ENCODE measurements at regions not wholly inside any gene's neighbourhood (a gene's known extent, or its start where the extent isn't known, plus 50 kb on each side); places are given as distances from the start of the nearest gene placed in this dataset.

DNA sequence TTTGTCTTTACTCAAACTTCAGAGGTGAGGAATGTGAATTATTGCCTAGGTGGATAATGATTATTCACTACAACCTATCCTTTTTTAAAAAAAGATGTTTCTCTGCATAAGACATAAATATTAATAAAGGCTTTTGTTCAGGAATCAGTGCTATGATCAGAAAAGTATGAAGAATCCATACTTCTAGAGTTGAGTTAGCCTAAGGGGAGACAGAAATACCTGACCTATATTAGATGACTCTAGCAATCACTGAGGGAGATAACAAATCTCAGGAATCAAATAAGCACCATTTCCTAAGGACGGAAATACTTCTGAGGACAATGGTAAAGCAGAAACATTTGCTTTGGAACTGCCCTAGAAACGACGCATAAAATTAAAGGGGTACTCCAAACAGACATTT lies 763.8 kb downstream of the GBE1 start:
- Histone ChIP-seq H3K9me3 (no peaks in the 10 kb centered on the region), H3K36me3 (no peaks in the 10 kb centered on the region), H3K4me3 (no peak overlapping the region), H3K27ac (no peak overlapping the region), H3K4me1 (no peaks in the 10 kb centered on the region), H3K27me3 (no peaks in the 10 kb centered on the region)
- DNase-seq (no peak), ATAC-seq (no peak)
- intact Hi-C loops (cut with DNase I) = no loop called here
- TF ChIP-seq, protein P1, sequence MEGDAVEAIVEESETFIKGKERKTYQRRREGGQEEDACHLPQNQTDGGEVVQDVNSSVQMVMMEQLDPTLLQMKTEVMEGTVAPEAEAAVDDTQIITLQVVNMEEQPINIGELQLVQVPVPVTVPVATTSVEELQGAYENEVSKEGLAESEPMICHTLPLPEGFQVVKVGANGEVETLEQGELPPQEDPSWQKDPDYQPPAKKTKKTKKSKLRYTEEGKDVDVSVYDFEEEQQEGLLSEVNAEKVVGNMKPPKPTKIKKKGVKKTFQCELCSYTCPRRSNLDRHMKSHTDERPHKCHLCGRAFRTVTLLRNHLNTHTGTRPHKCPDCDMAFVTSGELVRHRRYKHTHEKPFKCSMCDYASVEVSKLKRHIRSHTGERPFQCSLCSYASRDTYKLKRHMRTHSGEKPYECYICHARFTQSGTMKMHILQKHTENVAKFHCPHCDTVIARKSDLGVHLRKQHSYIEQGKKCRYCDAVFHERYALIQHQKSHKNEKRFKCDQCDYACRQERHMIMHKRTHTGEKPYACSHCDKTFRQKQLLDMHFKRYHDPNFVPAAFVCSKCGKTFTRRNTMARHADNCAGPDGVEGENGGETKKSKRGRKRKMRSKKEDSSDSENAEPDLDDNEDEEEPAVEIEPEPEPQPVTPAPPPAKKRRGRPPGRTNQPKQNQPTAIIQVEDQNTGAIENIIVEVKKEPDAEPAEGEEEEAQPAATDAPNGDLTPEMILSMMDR (IDR thresholded peaks at IDR 0.05) = no peak

DNA sequence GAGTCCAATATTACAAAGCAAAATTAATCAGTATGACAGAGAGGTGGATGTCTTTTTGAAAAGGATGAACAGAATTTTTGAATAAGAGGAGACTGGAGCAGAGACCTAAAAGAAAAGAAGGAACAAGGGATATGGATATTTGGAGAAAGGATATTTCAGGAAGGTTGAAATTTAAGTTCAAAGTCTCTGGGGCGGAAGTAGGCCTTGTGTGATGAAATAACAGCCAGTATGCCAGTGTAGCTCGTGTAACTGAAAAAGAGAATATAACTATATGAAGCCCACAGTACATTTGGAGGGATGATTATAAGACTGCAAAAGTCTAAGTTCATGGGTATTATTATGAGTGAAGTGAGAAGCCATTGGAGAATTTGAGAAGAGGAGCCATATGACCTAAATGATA lies 766.7 kb downstream of the GBE1 start:
- Histone ChIP-seq H3K27ac (no peak overlapping the region), H3K27me3 (no peaks in the 10 kb centered on the region), H3K9me3 (no peaks in the 10 kb centered on the region), H3K36me3 (no peaks in the 10 kb centered on the region), H3K4me3 (no peak overlapping the region), H3K4me1 (no peaks in the 10 kb centered on the region)
- ATAC-seq (no peak), DNase-seq (no peak)
- TF ChIP-seq, protein P1 (IDR thresholded peaks at IDR 0.05) = no peak
- intact Hi-C loops (cut with DNase I) = no loop called here

GRCh38 chr3:80994085-80994665 lies 767.3 kb downstream of the GBE1 start:
- TF ChIP-seq, protein P1 (IDR thresholded peaks at IDR 0.05) = no peak
- no peaks in the 10 kb centered on the region for H3K4me1 ChIP-seq
- no peaks in the 10 kb centered on the region for H3K9me3 ChIP-seq
- H3K27ac ChIP-seq = no peak overlapping the region
- no peaks in the 10 kb centered on the region for H3K27me3 ChIP-seq
- no peaks in the 10 kb centered on the region for H3K36me3 ChIP-seq
- DNase-seq (no peak), ATAC-seq (no peak)
- no peak overlapping the region for H3K4me3 ChIP-seq
- intact Hi-C loops (cut with DNase I) = no loop called here

DNA sequence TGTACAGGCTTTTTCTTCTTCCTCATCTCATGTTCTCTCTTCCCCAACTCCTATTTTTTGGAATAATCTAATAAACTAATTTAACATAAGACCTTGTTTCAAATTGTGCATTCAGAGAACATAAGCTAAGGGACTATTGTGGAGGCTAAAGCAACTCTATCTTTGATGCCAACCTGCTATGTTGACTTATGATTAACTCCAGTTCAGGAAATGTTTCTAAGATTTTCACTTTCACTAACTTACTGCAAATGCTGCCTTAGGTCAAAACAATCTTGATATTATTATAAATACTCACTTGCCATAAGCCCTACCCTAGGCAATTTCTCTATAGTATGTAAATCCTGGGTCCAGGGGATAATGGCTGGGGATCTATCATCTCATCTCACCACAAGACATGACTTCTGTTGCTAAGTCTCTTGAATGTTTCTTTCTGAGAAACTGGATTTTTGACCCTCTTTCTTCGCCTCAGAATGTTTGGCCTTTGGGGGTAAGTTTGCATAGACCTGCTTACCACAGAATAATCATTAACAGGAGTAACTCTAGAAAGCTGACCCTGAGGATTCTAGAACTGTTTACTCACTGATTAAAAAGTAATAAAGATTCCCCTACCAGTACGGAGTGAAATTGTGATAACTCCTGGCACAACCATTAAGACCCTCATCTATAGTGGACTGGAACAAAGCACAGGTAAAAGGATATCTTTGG lies 768.1 kb downstream of the GBE1 start:
- DNase-seq (no peak), ATAC-seq (no peak)
- TF ChIP-seq, protein P1 (IDR thresholded peaks at IDR 0.05) = no peak
- H3K4me1 ChIP-seq = no peaks in the 10 kb centered on the region
- H3K36me3 ChIP-seq = no peaks in the 10 kb centered on the region
- intact Hi-C loops (cut with DNase I) = no loop called here
- no peaks in the 10 kb centered on the region for H3K9me3 ChIP-seq
- no peak overlapping the region for H3K27ac ChIP-seq
- H3K4me3 ChIP-seq = no peak overlapping the region
- no peaks in the 10 kb centered on the region for H3K27me3 ChIP-seq

DNA sequence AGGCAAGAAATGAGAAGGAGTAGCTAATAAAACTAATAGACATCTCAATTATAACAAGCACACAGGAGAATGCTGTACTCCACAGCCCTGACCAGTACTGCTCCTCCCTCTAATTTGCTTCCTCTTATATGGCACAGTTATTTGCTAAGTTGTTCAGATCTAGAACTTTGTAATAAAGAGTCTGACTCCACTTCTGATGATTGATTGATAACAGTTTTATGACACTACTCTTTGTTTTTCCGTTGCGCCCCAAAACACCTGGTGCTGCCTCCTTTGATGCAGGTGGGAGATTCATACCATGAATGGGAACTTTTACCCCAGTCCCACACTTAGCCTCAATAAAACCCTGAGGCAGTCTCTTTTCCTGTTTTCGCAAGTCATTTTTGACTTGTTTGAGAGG lies 777.7 kb downstream of the GBE1 start:
- DNase-seq (no peak), ATAC-seq (no peak)
- Histone ChIP-seq H3K4me1 (no peaks in the 10 kb centered on the region), H3K4me3 (no peak overlapping the region), H3K36me3 (no peaks in the 10 kb centered on the region), H3K9me3 (no peaks in the 10 kb centered on the region), H3K27me3 (no peaks in the 10 kb centered on the region), H3K27ac (no peak overlapping the region)
- TF ChIP-seq, protein P1 (IDR thresholded peaks at IDR 0.05) = no peak
- intact Hi-C loops (cut with DNase I) = no loop called here

Measured in upper lobe of right lung (tissue), 1 donor.